Progenitor cell of endocrine pancreas (in vitro differentiated cells): ENCODE measurements at regions not wholly inside any gene's neighbourhood (a gene's known extent, or its start where the extent isn't known, plus 50 kb on each side); places are given as distances from the start of the nearest gene placed in this dataset.

ENCODE experiments used
- DNase-seq: peaks from one replicate; pipeline ENCODE4 v3.0.0; 2021; ENCODE audit warnings: low spot score; ENCODE audit not compliant: unreplicated experiment
- H3K27ac Mint-ChIP-seq: 2 replicates; pipeline ENCODE4 v1.8.0; 2021; ENCODE audit warnings: mild to moderate bottlenecking, moderate library complexity, mixed read lengths
- H3K27me3 Mint-ChIP-seq: 2 replicates; pipeline ENCODE4 v1.8.0; 2021; ENCODE audit warnings: mixed read lengths
- H3K36me3 Mint-ChIP-seq: 2 replicates; pipeline ENCODE4 v1.8.0; 2022; ENCODE audit warnings: mixed read lengths; ENCODE audit not compliant: insufficient read depth
- H3K4me1 Mint-ChIP-seq: 2 replicates; pipeline ENCODE4 v1.8.0; 2021; ENCODE audit warnings: low read depth, mixed read lengths
- H3K4me3 Mint-ChIP-seq: 2 replicates; pipeline ENCODE4 v1.8.0; 2021; ENCODE audit warnings: low read depth, mild to moderate bottlenecking, moderate library complexity, mixed read lengths
- H3K9me3 Mint-ChIP-seq: 2 replicates; pipeline ENCODE4 v1.8.0; 2021; ENCODE audit warnings: low read depth, mixed read lengths
- TF ChIP-seq, protein P1 (sequence below): fragments of 200-600 bp; sonication (generic); IDR thresholded peaks from one replicate; pipeline ENCODE4 v1.5.0; 2021; ENCODE audit warnings: antibody characterized with exemption, mild to moderate bottlenecking; ENCODE audit not compliant: unreplicated experiment

DNA sequence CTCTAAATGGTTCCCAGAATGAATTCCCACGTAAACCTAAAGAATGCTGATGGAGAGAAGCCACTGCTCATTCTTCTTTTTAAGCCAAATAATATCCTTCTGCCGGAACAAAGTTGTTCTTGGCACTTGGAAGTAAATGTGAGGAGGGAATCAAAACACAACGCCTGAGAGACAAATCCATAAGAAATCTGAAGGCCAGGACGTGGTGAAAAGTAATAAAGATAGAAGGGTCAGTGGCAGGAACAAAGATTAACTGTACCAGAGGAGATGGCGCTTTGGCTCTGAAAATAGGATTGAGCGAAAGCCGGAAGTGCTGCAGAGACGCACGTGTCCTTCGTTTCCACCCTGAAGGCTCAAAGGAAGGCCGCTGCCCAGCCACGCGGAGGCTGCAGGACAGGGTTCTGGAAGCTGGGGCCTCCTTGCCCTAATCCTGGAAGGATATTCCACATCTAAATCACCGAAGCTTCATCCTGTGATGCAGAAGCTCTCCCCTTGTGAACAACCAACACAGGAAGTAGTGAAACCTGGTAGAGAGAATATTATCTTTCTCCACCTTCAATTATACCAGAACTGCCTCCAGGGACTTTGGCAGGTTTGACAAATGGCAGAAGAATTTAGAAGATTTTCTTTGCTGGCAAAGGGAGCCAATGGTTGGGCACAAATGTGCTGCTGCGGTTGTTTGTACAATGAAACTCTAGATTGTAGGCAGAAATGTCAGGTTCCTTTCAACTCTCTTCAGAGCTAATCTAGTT is 214.6 kb upstream of the SERP2 start:
- TF ChIP-seq, protein P1, sequence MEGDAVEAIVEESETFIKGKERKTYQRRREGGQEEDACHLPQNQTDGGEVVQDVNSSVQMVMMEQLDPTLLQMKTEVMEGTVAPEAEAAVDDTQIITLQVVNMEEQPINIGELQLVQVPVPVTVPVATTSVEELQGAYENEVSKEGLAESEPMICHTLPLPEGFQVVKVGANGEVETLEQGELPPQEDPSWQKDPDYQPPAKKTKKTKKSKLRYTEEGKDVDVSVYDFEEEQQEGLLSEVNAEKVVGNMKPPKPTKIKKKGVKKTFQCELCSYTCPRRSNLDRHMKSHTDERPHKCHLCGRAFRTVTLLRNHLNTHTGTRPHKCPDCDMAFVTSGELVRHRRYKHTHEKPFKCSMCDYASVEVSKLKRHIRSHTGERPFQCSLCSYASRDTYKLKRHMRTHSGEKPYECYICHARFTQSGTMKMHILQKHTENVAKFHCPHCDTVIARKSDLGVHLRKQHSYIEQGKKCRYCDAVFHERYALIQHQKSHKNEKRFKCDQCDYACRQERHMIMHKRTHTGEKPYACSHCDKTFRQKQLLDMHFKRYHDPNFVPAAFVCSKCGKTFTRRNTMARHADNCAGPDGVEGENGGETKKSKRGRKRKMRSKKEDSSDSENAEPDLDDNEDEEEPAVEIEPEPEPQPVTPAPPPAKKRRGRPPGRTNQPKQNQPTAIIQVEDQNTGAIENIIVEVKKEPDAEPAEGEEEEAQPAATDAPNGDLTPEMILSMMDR: no peak
- no peak overlapping the region for H3K4me3 Mint-ChIP-seq
- no peak overlapping the region for H3K27ac Mint-ChIP-seq
- no peak for DNase-seq
- no peaks in the 10 kb centered on the region for H3K9me3 Mint-ChIP-seq
- H3K27me3 Mint-ChIP-seq: peaks cover 5% of the 10 kb centered on the region
- peaks cover 7% of the 10 kb centered on the region for H3K4me1 Mint-ChIP-seq
- H3K36me3 Mint-ChIP-seq: no peaks in the 10 kb centered on the region

DNA sequence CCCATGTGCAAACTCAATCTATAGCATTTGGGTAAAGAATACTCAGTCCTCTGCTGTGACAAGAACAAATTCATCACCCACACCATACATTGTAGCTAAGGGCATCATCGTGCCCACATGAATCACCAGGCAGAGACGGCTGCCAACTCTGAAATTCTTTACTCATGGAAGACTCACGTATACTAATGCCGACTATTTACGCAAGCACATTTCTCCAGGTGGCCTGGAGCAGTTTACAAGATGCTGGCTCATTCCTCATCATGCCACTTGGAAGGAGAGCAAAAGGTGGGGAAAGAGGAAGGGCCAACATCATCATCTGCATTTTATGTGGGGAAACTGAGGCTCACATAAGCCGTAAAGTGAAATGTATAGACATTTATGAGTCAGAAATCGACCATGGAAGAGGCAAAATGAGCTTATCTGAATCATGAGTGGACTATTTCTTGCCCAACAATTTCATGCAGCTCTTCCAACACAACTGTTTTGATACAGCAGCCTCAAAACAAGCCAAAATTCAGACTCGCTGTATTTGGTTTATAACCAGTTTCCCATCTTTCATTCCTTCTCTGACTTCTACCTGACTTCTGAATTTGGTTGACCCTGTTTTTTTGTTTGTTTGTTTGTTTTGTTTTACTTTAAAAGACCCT is 213.9 kb upstream of the SERP2 start:
- H3K36me3 Mint-ChIP-seq: no peaks in the 10 kb centered on the region
- H3K4me3 Mint-ChIP-seq: no peak overlapping the region
- H3K27ac Mint-ChIP-seq: no peak overlapping the region

DNA sequence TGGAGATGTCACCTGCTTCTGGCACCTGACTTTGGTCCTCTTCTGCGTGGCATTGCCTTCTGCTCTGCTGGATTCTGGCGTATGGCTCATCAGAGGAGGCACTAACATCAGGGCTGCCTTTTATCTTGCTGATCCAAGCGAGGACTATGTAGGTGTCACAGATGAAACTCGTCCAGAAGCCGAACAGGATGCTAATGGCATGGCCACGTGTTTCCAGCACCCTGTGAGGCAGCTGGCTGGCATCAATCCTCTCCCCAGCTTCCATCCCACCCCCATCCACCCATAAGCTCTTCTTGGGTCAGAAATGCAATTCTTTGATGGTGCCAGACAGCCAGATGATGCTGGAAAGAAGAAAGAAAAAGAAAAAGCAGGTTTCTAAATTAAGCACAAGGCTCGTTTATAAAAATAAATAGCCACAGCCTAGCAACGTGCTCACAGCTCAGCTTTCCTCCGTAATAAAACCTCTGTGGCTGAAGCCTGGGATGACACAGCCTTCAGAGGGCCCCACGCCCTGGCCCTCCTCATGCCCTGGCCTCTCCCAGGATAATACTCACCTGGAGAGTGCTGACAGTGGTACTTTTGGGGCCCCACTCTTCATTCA is 212.9 kb upstream of the SERP2 start:
- Mint-ChIP-seq H3K27me3 (peaks cover 5% of the 10 kb centered on the region), H3K4me1 (peaks cover 6% of the 10 kb centered on the region), H3K36me3 (no peaks in the 10 kb centered on the region)

More for the DNA sequence above, 213.9 kb upstream of the SERP2 start:
- Mint-ChIP-seq H3K27me3 (peaks cover 5% of the 10 kb centered on the region), H3K9me3 (no peaks in the 10 kb centered on the region), H3K4me1 (peaks cover 7% of the 10 kb centered on the region)
- no peak for DNase-seq
- TF ChIP-seq, protein P1: no peak

DNA sequence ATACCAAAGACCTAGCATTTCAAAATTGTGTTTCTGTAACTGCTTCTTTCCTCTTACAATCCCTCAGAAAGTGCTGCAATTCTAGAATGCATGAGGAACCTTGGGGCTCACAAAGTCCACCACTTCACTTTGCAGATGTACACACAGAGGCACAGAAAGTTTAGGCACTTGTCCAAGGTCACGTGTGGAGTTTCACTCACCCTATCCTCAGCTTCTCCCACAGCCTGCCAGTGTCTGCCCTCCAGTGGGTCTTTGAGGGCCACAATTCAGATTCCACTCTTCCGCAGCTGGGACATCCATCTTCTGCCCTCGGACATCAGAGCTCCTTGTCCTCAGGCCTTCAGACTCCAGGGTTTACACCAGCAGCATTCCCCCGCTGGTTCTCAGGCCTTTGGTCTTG is 210.5 kb upstream of the SERP2 start:
- no peak for DNase-seq
- Mint-ChIP-seq H3K4me3 (no peak overlapping the region), H3K27ac (no peak overlapping the region), H3K36me3 (no peaks in the 10 kb centered on the region), H3K4me1 (no peaks in the 10 kb centered on the region), H3K27me3 (no peaks in the 10 kb centered on the region), H3K9me3 (no peaks in the 10 kb centered on the region)
- TF ChIP-seq, protein P1: no peak

More for the DNA sequence above, 212.9 kb upstream of the SERP2 start:
- Mint-ChIP-seq H3K4me3 (no peak overlapping the region), H3K27ac (no peak overlapping the region), H3K9me3 (no peaks in the 10 kb centered on the region)
- TF ChIP-seq, protein P1: no peak
- DNase-seq: no peak

DNA sequence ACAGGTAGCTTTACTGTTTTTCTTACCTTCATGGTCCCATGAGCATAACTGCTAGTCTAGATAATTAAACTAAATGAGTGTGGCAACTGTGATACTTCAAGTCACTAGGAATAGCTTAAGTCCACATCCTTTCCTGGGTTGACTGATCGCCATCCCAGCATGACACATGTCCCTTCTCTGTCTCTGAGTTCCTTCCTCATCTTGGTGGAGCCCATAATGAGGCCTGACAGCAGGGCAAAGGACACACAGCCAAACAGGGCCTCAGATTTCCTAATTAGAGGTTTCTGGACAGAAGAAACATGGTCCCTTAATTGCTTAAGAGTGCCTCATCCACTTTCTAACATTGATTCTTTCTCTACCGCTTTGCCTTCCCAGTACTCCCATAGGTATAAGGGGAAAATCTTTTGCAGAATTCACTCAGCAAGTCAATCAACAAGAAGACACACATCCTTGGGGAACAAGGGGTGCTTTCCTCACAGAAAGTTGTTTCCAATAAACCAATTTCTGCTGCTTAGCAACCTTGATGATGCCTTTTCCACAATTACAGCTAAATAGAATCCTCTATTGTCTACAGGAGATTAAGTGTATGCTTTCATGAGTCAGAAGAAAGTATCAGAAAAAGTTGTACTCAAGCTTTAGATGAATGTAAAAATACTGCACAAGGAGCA is 208.3 kb upstream of the SERP2 start:
- TF ChIP-seq, protein P1: no peak
- H3K27me3 Mint-ChIP-seq: no peaks in the 10 kb centered on the region
- no peak overlapping the region for H3K4me3 Mint-ChIP-seq
- no peak overlapping the region for H3K27ac Mint-ChIP-seq
- H3K36me3 Mint-ChIP-seq: no peaks in the 10 kb centered on the region
- no peaks in the 10 kb centered on the region for H3K4me1 Mint-ChIP-seq
- H3K9me3 Mint-ChIP-seq: no peaks in the 10 kb centered on the region
- no peak for DNase-seq
